GM12864 (cell line): ENCODE measurements at regions not wholly inside any gene's neighbourhood (a gene's known extent, or its start where the extent isn't known, plus 50 kb on each side); places are given as distances from the start of the nearest gene placed in this dataset.

Experiments
- DNase-seq: peaks from one replicate; pipeline ENCODE4 v3.0.0-alpha.2; 2011; ENCODE audit warnings: low read depth
- H3K4me3 ChIP-seq: 2 replicates; pipeline ENCODE4 v1.5.1; 2011; ENCODE audit warnings: mild to moderate bottlenecking, low read depth, low read length, control low read depth
- CTCF ChIP-seq: IDR thresholded peaks from 2 replicates; pipeline ENCODE4 v1.5.1; 2011; ENCODE audit warnings: low read depth, mild to moderate bottlenecking, moderate library complexity, low read length, control low read depth, inconsistent platforms; ENCODE audit errors: missing control alignments

- no peak for DNase-seq
- H3K4me3 ChIP-seq: no peak overlapping the region
- TF ChIP-seq CTCF: no peak
Observed at GRCh38 chrX:121886557-121886956, 839.1 kb downstream of the GLUD2 start.

- no peak for TF ChIP-seq CTCF
- no peak for DNase-seq
- no peak overlapping the region for H3K4me3 ChIP-seq
Observed at GRCh38 chrX:121894756-121895155, 847.3 kb downstream of the GLUD2 start.

- no peak for TF ChIP-seq CTCF
- H3K4me3 ChIP-seq: no peak overlapping the region
- no peak for DNase-seq
Observed at GRCh38 chrX:121902463-121902862, 855.1 kb downstream of the GLUD2 start.

- no peak for TF ChIP-seq CTCF
- no peak for DNase-seq
- H3K4me3 ChIP-seq: no peak overlapping the region
Observed at GRCh38 chrX:121903961-121904360, 856.6 kb downstream of the GLUD2 start.

GRCh38 chrX:121921258-121921657 is 873.8 kb downstream of the GLUD2 start:
- no peak overlapping the region for H3K4me3 ChIP-seq
- no peak for TF ChIP-seq CTCF
- no peak for DNase-seq

GRCh38 chrX:121931567-121931966 is 884.2 kb downstream of the GLUD2 start:
- TF ChIP-seq CTCF: no peak

GRCh38 chrX:121932688-121933087 is 885.3 kb downstream of the GLUD2 start:
- H3K4me3 ChIP-seq: no peak overlapping the region
- no peak for TF ChIP-seq CTCF
- DNase-seq: no peak

More at GRCh38 chrX:121931567-121931966, 884.2 kb downstream of the GLUD2 start:
- H3K4me3 ChIP-seq: no peak overlapping the region
- no peak for DNase-seq
